HG02938 (cell line): ENCODE measurements at regions not wholly inside any gene's neighbourhood (a gene's known extent, or its start where the extent isn't known, plus 50 kb on each side); places are given as distances from the start of the nearest gene placed in this dataset.
"Not testable (repeated sequence)": the region's sequence is repeated elsewhere in the genome, so short reads cannot be mapped to it uniquely, and the experiment has no call there.

Experiments used
- ATAC-seq: cut with Tn5 transposase; IDR thresholded peaks from one replicate; pipeline ENCODE4 v1.9.1; 2021; ENCODE audit warnings: mild to moderate bottlenecking, moderate library complexity; ENCODE audit not compliant: unreplicated experiment

DNA sequence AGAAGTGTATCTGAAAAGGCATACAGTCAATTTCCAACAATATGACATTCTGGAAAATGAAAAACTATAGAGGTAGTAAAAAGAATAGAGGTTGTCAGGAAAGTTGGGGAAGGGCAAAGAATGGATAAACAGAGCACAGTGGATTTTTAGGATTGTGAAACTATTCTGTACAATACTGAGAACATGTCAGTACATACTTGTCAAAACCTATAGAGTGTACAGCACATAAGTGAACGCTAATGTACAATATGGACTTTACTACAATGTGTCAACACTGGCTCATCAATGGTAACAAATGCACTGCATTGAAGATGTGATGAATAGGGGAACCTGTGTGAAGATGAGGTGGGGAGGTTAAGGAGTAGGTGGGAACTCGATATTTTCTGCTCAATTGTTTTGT lies 483.0 kb upstream of the PFKP start:
- no peak for ATAC-seq

GRCh38 chr10:2576892-2577291 lies 490.5 kb upstream of the PFKP start:
- no peak for ATAC-seq

- no peak for ATAC-seq
Measured at GRCh38 chr10:2575460-2575859, 491.9 kb upstream of the PFKP start.

DNA sequence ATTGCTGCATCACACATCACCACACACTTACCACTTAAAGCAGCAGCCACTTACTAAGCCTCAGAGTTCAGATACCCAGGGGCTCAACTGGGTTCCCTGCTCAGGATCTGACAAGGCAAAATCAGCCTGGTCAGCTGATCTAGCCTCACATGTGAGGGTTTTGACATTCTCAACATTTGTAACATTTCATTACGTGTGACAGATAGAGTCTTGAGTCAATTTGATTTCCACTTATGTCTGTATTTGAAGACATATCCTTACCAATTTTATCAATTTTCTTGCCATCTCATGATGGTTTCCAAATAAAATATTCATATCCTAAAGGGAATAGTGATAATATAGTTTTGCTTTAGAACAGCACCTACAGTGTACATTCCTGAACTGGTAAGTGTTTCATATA lies 494.7 kb upstream of the PFKP start:
- no peak for ATAC-seq

DNA sequence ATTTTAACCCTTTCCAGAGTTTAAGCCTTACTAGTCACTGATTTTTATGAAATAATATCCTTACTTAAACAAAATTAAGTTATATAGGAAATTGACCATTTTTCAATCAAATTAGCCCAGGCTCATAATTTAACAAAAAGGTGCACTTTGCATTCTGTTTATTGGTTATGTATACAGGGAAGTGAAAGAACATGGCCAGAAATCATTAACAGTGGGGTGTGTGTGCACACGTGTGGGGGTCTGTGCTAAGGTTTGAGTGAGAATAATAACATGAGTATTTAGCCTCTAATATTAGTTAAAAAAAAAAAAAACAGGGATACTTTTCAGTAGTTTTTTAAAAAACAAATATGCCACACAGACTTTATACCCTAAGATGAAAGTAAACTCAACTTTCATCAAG lies 510.5 kb upstream of the PFKP start:
- peak; percentile 92 for ATAC-seq

DNA sequence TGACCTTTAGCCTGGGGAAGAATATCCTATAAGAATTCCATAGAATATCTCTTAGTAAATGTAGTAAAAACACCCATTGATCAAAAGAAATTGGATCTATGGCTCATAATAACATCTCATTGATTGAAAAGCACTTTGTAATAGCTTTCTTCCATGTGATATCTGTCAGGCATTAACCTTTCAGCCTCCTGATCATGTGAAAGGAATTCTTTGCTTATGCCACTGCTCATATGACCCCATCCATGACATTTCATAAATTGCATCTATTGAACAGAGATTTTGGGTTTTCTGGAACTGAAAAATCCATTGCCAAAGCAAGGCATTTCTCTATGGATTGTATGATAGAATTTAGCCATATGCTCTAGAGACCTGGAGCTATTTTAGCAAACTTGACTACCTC lies 519.3 kb upstream of the PFKP start:
- ATAC-seq: no peak

DNA sequence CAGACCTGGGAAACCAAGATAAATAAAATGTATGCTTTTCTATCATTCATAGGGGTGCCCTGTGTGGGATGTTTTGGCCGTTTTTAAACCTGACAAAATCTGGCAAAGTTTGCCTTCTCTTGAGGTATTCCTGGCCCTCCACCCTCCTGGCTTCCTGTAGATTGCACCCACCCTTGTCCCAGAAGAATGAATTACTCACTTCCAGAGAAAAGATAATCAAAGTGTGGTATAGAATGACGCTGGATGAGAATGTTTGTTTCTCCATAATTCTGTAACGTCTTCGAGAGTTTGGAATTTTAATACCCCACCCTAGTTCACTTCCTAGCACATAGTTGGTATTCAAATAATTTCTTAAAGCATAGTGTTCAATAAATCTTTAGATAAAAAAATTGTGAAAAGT lies 519.7 kb upstream of the PFKP start:
- no peak for ATAC-seq

GRCh38 chr10:2546894-2547293 lies 520.5 kb upstream of the PFKP start:
- not testable (repeated sequence) for ATAC-seq

DNA sequence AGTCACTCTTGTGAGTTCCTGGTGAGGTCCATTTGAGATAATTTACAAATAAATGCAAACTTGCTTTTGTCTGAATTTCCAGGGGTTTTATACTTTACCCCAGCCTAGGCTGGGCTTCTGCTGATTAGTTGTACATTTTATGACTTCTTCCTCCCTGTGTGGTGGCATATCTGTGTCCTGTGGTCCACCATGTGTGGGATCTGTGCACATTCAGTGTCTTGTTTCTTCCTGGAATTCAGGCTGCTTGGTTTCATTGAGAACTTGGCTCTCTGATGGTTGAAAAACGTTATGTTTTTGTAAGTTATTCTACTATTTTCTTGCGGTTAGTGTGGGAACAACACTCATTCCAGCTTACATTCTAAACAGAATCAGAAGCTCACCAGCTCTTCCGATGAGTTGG lies 523.4 kb upstream of the PFKP start:
- no peak for ATAC-seq

DNA sequence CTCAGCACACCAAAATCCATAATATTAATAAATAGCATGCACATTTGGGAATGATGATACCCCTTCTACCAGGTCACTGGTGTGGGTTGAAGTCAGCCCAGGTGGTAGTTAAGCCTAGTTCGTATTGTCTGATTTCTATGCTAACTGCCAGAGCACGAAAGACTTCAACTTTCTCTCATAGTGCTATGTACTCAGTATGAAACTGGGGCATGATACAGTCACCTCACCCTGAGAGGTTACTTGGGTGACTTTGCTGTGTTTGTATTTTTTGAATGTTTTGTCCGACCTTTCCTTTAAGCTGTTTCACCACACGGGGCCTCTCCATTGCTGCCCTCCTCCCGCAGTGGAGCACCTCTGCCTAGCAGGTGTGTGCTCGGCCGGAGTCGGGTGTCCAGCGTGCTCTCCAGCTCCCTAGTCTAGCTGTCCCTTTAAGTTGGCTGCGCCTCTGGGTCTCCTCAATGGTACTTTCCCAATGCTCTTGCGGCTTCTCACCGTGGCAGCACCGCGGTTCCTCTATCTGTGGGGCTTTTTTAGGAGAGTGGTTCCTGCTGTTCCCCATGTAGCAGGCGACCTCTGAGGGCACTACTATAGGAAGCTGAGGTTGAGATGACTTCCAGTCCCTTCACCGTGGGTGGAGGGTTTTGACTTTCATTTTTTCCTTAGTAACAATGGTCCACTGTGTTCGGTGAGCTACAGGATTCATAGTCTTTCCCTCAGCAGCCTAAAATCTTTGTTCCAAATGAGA lies 524.0 kb upstream of the PFKP start:
- no peak for ATAC-seq

GRCh38 chr10:2541176-2541575 lies 526.2 kb upstream of the PFKP start:
- no peak for ATAC-seq

- no peak for ATAC-seq
Measured at GRCh38 chr10:2529945-2530344, 537.4 kb upstream of the PFKP start.

DNA sequence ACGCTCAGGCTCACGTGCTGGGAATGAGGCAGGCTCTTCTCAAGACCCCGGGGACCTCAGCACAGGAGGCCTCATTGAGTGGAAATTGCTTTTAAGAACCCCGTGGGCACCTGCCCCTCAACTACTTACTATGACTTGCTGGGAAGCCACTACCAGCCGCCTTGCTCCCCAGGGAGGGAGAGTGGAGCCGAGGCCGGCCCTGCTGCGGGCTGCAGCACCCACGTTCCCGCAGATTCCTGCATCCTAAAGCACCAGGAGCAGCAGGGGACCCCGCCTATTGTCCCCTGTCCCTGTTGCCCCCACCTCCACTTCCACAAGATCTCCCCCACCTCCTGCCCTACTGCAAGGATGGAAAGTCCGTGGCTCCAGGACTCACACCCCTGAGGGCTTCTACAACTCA lies 541.6 kb upstream of the PFKP start:
- ATAC-seq: no peak

GRCh38 chr10:2519139-2519538 lies 548.2 kb upstream of the PFKP start:
- ATAC-seq: no peak

GRCh38 chr10:2509081-2509531 lies 558.2 kb upstream of the PFKP start:
- no peak for ATAC-seq

GRCh38 chr10:2501366-2501940 lies 565.9 kb upstream of the PFKP start:
- ATAC-seq: not testable (repeated sequence)

- ATAC-seq: no peak
Measured at GRCh38 chr10:2494399-2494798, 572.9 kb upstream of the PFKP start.

DNA sequence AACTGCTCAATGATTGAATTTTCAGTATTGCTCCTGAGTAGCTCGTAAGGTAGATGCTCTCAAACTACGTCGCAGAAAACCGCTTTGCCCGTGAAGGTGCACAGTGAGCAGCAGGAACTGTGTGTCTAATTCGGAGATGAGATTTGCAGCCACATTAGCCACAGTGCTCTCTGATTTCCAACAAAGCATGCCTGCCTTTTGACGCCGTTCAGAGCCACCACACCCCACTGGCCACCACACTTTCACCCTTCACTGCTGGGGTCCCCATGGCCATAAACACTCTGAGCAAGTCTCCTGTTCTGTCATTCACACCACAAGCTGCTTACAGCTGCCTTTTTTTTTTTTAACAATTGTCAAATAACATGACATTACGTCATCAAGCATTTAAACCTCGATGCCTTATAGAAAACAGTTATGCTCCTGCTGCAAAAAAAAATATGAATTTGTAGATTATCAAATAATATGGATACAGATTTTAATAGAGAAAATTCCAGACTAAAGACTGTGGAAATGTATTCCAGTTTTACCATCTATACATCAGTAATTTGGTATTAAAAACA lies 578.8 kb upstream of the PFKP start:
- no peak for ATAC-seq

GRCh38 chr10:2487921-2488320 lies 579.4 kb upstream of the PFKP start:
- no peak for ATAC-seq

GRCh38 chr10:2478656-2479055 lies 588.7 kb upstream of the PFKP start:
- ATAC-seq: no peak

- no peak for ATAC-seq
Measured at GRCh38 chr10:2476812-2477553, 590.4 kb upstream of the PFKP start.
